IMR-90 (cell line): ENCODE measurements at regions not wholly inside any gene's neighbourhood (a gene's known extent, or its start where the extent isn't known, plus 50 kb on each side); places are given as distances from the start of the nearest gene placed in this dataset.

Source experiments
- ATAC-seq: fragments of 200-7000 bp; cut with Tn5 transposase; 2 replicates; pipeline ENCODE4 v1.9.1; 2020; ENCODE audit warnings: low read depth, mild to moderate bottlenecking, moderate library complexity
- BruUV-seq: library from RNA; stranded (reverse); fragments of 400-500 nt; replicated peaks from 2 replicates; lab custom pipeline; 2021; lab: Mats Ljungman, UMichigan
- CTCF ChIA-PET: fragments of 300-600 bp; formaldehyde crosslinking; extraction: SDS; loops from one replicate; lab custom pipeline; 2021; ENCODE audit warnings: antibody characterized with exemption; lab: Yijun Ruan, JAX
- POLR2A ChIA-PET: fragments of 300-600 bp; sonication (Branson Sonifier 250); formaldehyde crosslinking; loops from one replicate; lab custom pipeline; 2022; ENCODE audit warnings: antibody characterized with exemption; ENCODE audit not compliant: unreplicated experiment; lab: Charles Lee
- DNase-seq: peaks from one replicate; pipeline ENCODE4 v3.0.0; 2013
- H2AFZ ChIP-seq: replicated peaks from 2 replicates; pipeline ENCODE3; 2013; ENCODE audit warnings: low read length, mild to moderate bottlenecking; ENCODE audit not compliant: poor library complexity
- H2AK5ac ChIP-seq: 2 replicates; pipeline ENCODE4 v1.6.1; 2013; ENCODE audit warnings: low read depth, low read length, inconsistent platforms
- H2AK9ac ChIP-seq: replicated peaks from 2 replicates; pipeline ENCODE3; 2013; ENCODE audit warnings: mild to moderate bottlenecking, low read depth, low read length, moderate library complexity; ENCODE audit not compliant: poor library complexity
- H2BK120ac ChIP-seq: 2 replicates; pipeline ENCODE4 v1.6.1; 2013; ENCODE audit warnings: low read depth, low read length, inconsistent platforms
- H2BK15ac ChIP-seq: 3 replicates; pipeline ENCODE4 v1.6.1; 2013; ENCODE audit warnings: low read depth, low read length, inconsistent platforms
- H2BK20ac ChIP-seq: 2 replicates; pipeline ENCODE4 v1.6.1; 2013; ENCODE audit warnings: low read depth, mild to moderate bottlenecking, inconsistent platforms, low read length, moderate library complexity
- H2BK5ac ChIP-seq: 2 replicates; pipeline ENCODE4 v1.6.1; 2013; ENCODE audit warnings: mild to moderate bottlenecking, low read depth, low read length, inconsistent platforms; ENCODE audit not compliant: poor library complexity, severe bottlenecking
- H3K14ac ChIP-seq: replicated peaks from 2 replicates; pipeline ENCODE4 v1.6.1; 2013; ENCODE audit warnings: low read depth, low read length, inconsistent platforms
- H3K18ac ChIP-seq: 2 replicates; pipeline ENCODE4 v1.6.1; 2013; ENCODE audit warnings: low read depth, low read length, control low read depth
- H3K23ac ChIP-seq: 2 replicates; pipeline ENCODE4 v1.6.1; 2013; ENCODE audit warnings: low read depth, low read length, inconsistent platforms
- H3K27ac ChIP-seq: 2 replicates; pipeline ENCODE4 v1.5.1; 2013; ENCODE audit warnings: mild to moderate bottlenecking, control low read depth, low read length; ENCODE audit not compliant: insufficient read depth
- H3K27me3 ChIP-seq: 2 replicates; pipeline ENCODE4 v1.6.1; 2013; ENCODE audit warnings: low read length; ENCODE audit not compliant: control insufficient read depth, insufficient read depth
- H3K36me3 ChIP-seq: 2 replicates; pipeline ENCODE4 v1.6.1; 2013; ENCODE audit warnings: low read length, mixed read lengths; ENCODE audit not compliant: control insufficient read depth, insufficient read depth
- H3K4ac ChIP-seq: 2 replicates; pipeline ENCODE4 v1.6.1; 2013; ENCODE audit warnings: low read depth, low read length, inconsistent platforms
- H3K4me1 ChIP-seq: 2 replicates; pipeline ENCODE4 v1.6.1; 2013; ENCODE audit warnings: low read length, mixed read lengths; ENCODE audit not compliant: control insufficient read depth, insufficient read depth
- H3K4me2 ChIP-seq: 2 replicates; pipeline ENCODE4 v1.6.1; 2013; ENCODE audit warnings: low read depth, mild to moderate bottlenecking, control low read depth, low read length, moderate library complexity
- H3K4me3 ChIP-seq: 2 replicates; pipeline ENCODE4 v1.5.1; 2013; ENCODE audit warnings: low read depth, mild to moderate bottlenecking, control low read depth, low read length, moderate library complexity; ENCODE audit not compliant: insufficient read depth
- H3K56ac ChIP-seq: 2 replicates; pipeline ENCODE4 v1.6.1; 2013; ENCODE audit warnings: low read length, inconsistent platforms; ENCODE audit not compliant: insufficient read depth; ENCODE audit errors: extremely low read depth
- H3K79me1 ChIP-seq, 2 experiments: 2 replicates each; pipeline ENCODE4 v1.6.1; 2013; ENCODE audit warnings: low read length in 2 of 2, inconsistent platforms in 1 of 2, low read depth in 1 of 2
- H3K9ac ChIP-seq: 2 replicates; pipeline ENCODE4 v1.6.1; 2013; ENCODE audit warnings: low read depth, low read length, control low read depth
- H3K9me1 ChIP-seq: 2 replicates; pipeline ENCODE4 v1.6.1; 2013; ENCODE audit warnings: low read length, inconsistent platforms; ENCODE audit not compliant: insufficient read depth
- H3K9me3 ChIP-seq: 2 replicates; pipeline ENCODE4 v1.6.1; 2013; ENCODE audit warnings: low read length; ENCODE audit not compliant: control insufficient read depth, insufficient read depth
- H4K20me1 ChIP-seq: 2 replicates; pipeline ENCODE4 v1.6.1; 2013; ENCODE audit warnings: low read length, inconsistent platforms; ENCODE audit not compliant: insufficient read depth
- H4K5ac ChIP-seq: 2 replicates; pipeline ENCODE4 v1.6.1; 2013; ENCODE audit warnings: mild to moderate bottlenecking, low read depth, low read length, control low read depth
- H4K8ac ChIP-seq, 2 experiments: 2 replicates each; pipeline ENCODE4 v1.6.1; 2013; ENCODE audit warnings: low read depth in 2 of 2, low read length in 2 of 2, control low read depth in 1 of 2, inconsistent platforms in 1 of 2
- H4K91ac ChIP-seq: 2 replicates; pipeline ENCODE4 v1.6.1; 2013; ENCODE audit warnings: low read depth, low read length, inconsistent platforms; ENCODE audit not compliant: insufficient read depth
- BHLHE40 ChIP-seq: fragments of 150-350 bp; IDR thresholded peaks from 2 replicates; pipeline ENCODE4 v1.6.1; 2016; ENCODE audit warnings: mild to moderate bottlenecking, low read depth, low read length
- CEBPB ChIP-seq: IDR thresholded peaks from 2 replicates; pipeline ENCODE4 v1.6.1; 2012; ENCODE audit warnings: low read depth, low read length, improper control_type of control experiment
- CHD1 ChIP-seq: IDR thresholded peaks from 2 replicates; pipeline ENCODE4 v1.6.1; 2012; ENCODE audit warnings: low read depth, low read length, improper control_type of control experiment
- CTCF ChIP-seq: conservative IDR thresholded peaks from 2 replicates; pipeline ENCODE4 v1.5.1; 2012; ENCODE audit warnings: mild to moderate bottlenecking, low read depth, low read length, improper control_type of control experiment
- ELK1 ChIP-seq: fragments of 150-350 bp; IDR thresholded peaks from 2 replicates; pipeline ENCODE4 v1.6.1; 2016; ENCODE audit warnings: low read depth, mild to moderate bottlenecking, low read length, moderate library complexity, borderline replicate concordance
- FOS ChIP-seq: fragments of 150-350 bp; IDR thresholded peaks from 2 replicates; pipeline ENCODE4 v1.6.1; 2016; ENCODE audit warnings: low read depth, low read length
- MAZ ChIP-seq: IDR thresholded peaks from 2 replicates; pipeline ENCODE4 v1.6.1; 2012; ENCODE audit warnings: low read depth, mild to moderate bottlenecking, low read length, improper control_type of control experiment, moderate library complexity, borderline replicate concordance
- MXI1 ChIP-seq: IDR thresholded peaks from 2 replicates; pipeline ENCODE4 v1.6.1; 2012; ENCODE audit warnings: low read depth, mild to moderate bottlenecking, low read length, moderate library complexity, borderline replicate concordance
- NFE2L2 ChIP-seq: fragments of 150-350 bp; IDR thresholded peaks from 2 replicates; pipeline ENCODE4 v1.6.1; 2016; ENCODE audit warnings: low read depth, mild to moderate bottlenecking, low read length
- POLR2A ChIP-seq: IDR thresholded peaks from 2 replicates; pipeline ENCODE4 v1.6.1; 2012; ENCODE audit warnings: mild to moderate bottlenecking, low read depth, low read length
- RAD21 ChIP-seq: IDR thresholded peaks from 2 replicates; pipeline ENCODE4 v1.6.1; 2012; ENCODE audit warnings: low read length, improper control_type of control experiment
- SMC3 ChIP-seq: fragments of 150-350 bp; IDR thresholded peaks from 2 replicates; pipeline ENCODE4 v1.6.1; 2016; ENCODE audit warnings: low read depth, mild to moderate bottlenecking, antibody characterized with exemption, low read length, moderate library complexity
- USF2 ChIP-seq: fragments of 150-350 bp; IDR thresholded peaks from 2 replicates; pipeline ENCODE4 v1.6.1; 2017; ENCODE audit warnings: mild to moderate bottlenecking, antibody characterized with exemption, low read length, low read depth
- dilution Hi-C: fragments of 300-500 bp; cut with HindIII; formaldehyde crosslinking; loops from one replicate; pipeline ENCODE4 v1.14.3; 2018; ENCODE audit warnings: low sequenced_read_pairs; ENCODE audit not compliant: unreplicated experiment
- in situ Hi-C: fragments of 300-500 bp; cut with MboI; formaldehyde crosslinking; loops from 3 replicates; pipeline ENCODE4 v1.14.3; 2019; ENCODE audit warnings: low sequenced_read_pairs, inconsistent platforms, mixed read lengths
- intact Hi-C: fragments of 100-400 bp; cut with micrococcal nuclease; formaldehyde crosslinking; loops from 2 replicates; pipeline ENCODE4 v1.10.0; 2022

GRCh38 chr18:29644276-29644675 lies 1398.3 kb downstream of the DSC3 start:
- no peak overlapping the region for H3K27ac ChIP-seq
- ChIA-PET CTCF (no interaction called here), POLR2A (no interaction called here)

More at GRCh38 chr18:29644276-29644675, 1398.3 kb downstream of the DSC3 start:
- Histone ChIP-seq H2BK15ac (no peak overlapping the region), H2BK5ac (no peak overlapping the region), H3K14ac (no peak overlapping the region), H4K20me1 (no peaks in the 10 kb centered on the region), H3K4me3 (no peak overlapping the region), H3K4ac (no peak overlapping the region), H2AFZ (no peak overlapping the region), H3K56ac (no peak overlapping the region), H4K5ac (no peak overlapping the region), H3K9me1 (no peaks in the 10 kb centered on the region), H3K79me1 (no peaks in the 10 kb centered on the region), H3K23ac (no peak overlapping the region), H2AK5ac (no peak overlapping the region), H2AK9ac (no peak overlapping the region), H3K9ac (no peak overlapping the region), H3K27me3 (no peaks in the 10 kb centered on the region), H3K9me3 (no peaks in the 10 kb centered on the region), H4K8ac (no peak overlapping the region), H3K4me1 (no peaks in the 10 kb centered on the region), H2BK20ac (no peak overlapping the region), H3K18ac (no peak overlapping the region), H2BK120ac (no peak overlapping the region), H3K36me3 (no peaks in the 10 kb centered on the region), H4K91ac (no peak overlapping the region), H3K4me2 (no peak overlapping the region)
- peak; percentile 37; the same call in 1 of the 2 replicates for ATAC-seq
- in situ Hi-C loops: no loop called here
- intact Hi-C loops: no loop called here
- dilution Hi-C loops: no loop called here
- DNase-seq: peak; percentile 68
- no peak for TF ChIP-seq MXI1
- TF ChIP-seq NFE2L2: no peak
- no peak for TF ChIP-seq POLR2A
- TF ChIP-seq CEBPB: no peak
- TF ChIP-seq RAD21: no peak
- no peak for TF ChIP-seq FOS
- TF ChIP-seq SMC3: no peak
- TF ChIP-seq CTCF: no peak
- no peak for TF ChIP-seq MAZ
- TF ChIP-seq BHLHE40: no peak
- TF ChIP-seq ELK1: no peak
- no peak for TF ChIP-seq CHD1
- TF ChIP-seq USF2: no peak
- BruUV-seq: no TSS peak
